GM21723 (cell line): ENCODE measurements at regions not wholly inside any gene's neighbourhood (a gene's known extent, or its start where the extent isn't known, plus 50 kb on each side); places are given as distances from the start of the nearest gene placed in this dataset.
"Not testable (repeated sequence)": the region's sequence is repeated elsewhere in the genome, so short reads cannot be mapped to it uniquely, and the experiment has no call there.

Experiments
- ATAC-seq: cut with Tn5 transposase; IDR thresholded peaks from one replicate; pipeline ENCODE4 v1.9.1; 2021; ENCODE audit warnings: mild to moderate bottlenecking, moderate library complexity; ENCODE audit not compliant: unreplicated experiment

- ATAC-seq = no peak
These were observed 336.9 kb downstream of the INSIG2 start for GRCh38 chr2:118425191-118425590.

DNA sequence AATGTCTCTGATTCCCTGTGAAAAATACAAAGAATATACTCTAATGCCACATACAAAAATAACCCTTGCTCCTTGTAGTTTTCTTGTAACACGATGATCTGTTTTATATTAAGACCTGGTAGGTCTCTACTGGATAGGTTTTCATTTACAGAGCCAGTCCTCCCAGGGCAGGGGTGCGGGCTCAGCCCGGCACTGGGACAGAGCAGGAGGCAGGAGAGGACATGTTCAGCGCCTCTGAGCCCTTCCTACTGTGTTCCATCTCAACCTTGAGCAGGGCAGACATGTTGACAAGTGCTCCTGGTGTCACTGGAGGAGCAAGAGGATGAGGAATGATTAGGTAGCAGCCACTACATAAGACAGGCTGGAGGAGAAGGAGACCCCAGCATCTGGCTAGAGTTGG lies 335.5 kb downstream of the INSIG2 start:
- no peak for ATAC-seq

DNA sequence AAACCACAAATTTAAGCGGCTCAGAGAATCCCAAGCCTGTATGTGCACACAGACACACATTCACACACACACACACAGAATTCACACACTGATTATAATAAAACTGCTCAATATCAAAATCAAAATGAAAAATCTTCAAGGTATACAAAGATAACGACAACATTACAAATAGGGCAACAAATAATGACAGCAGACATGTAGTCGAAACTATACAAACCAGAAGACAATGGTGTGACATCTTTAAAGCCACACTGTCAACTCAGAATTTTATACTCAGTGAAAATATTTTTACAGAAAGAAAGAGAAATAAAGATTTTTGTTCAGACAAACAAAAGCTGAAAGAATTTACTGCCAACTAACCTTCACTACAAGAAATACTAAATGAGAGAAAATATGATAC lies 333.4 kb downstream of the INSIG2 start:
- no peak for ATAC-seq

DNA sequence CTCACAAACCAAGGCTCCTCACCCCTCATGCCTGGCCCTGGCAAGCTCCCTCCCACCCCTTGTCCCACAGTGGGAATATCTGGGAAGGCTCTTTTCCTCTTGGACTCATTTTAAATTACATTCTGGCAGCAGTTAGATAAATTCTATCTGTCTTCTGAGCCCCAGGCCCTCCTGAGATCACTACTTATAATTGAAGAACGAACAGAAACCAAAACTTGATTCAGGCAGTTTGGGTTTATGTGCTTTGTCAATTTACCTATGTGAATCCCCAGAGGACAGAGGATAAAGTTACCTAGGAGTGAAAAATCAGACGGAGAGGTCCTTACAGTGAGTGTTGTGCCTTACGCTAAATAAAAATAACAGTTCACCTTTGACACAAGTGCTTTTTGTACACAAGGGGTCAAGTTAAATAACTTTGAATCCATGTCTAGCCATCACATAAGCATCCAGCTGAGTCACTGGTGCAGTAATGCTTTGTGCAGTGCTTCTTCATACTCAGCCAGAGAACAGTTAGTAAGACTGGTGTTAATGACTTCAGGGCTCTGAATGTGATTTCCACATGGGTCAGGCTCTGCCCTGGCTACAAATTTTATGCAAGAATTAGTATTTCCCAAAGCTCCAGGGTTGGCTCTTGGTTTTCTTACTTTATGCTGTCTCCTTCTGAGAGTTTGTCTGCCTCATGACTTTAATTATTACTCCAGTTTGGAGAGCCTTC lies 329.3 kb downstream of the INSIG2 start:
- no peak for ATAC-seq

GRCh38 chr2:118415186-118415585 lies 326.9 kb downstream of the INSIG2 start:
- ATAC-seq = not testable (repeated sequence)

- no peak for ATAC-seq
These were observed 315.6 kb downstream of the INSIG2 start for GRCh38 chr2:118403658-118404451.

DNA sequence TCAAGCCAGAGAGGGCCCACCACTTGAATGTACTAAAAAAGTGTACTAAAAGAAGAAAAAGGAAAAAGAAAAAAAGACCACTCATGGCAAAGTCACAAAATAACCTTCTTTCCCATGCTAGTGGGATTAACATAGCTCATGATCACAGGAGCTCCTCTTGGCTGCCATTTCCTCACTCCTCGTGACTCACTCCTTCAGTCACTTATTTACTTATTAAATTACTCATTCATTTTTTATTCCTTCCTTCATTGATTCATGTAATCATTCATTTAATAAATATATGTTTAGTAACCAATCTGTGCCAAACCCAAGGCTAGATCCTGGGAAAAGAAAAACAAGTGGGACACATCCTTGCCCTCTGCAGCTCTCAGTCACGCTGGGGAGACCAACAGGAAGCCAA lies 300.5 kb downstream of the INSIG2 start:
- ATAC-seq = no peak

DNA sequence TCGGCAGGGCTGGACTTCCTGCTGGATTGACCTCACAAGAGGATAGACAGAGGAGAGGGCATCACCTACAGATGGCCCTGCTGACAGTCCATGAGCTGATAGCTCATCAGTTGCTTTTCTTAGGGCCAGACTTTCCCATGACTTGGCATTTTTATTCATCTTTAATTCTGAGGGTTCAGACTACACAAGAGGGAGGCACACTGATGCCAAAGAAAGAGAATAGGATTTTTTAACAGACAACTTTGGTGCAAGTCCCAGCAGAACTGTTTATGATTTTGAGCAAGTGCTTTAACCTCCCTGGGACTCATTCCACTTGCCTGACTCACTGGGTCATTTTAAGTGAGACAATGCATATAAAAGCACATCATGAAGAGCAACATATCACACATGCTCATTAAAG lies 299.2 kb downstream of the INSIG2 start:
- no peak for ATAC-seq

GRCh38 chr2:118386641-118387302 lies 298.5 kb downstream of the INSIG2 start:
- no peak for ATAC-seq

- no peak for ATAC-seq
These were observed 292.8 kb downstream of the INSIG2 start for GRCh38 chr2:118380915-118381653.

- ATAC-seq = no peak
These were observed 287.7 kb downstream of the INSIG2 start for GRCh38 chr2:118375907-118376485.

DNA sequence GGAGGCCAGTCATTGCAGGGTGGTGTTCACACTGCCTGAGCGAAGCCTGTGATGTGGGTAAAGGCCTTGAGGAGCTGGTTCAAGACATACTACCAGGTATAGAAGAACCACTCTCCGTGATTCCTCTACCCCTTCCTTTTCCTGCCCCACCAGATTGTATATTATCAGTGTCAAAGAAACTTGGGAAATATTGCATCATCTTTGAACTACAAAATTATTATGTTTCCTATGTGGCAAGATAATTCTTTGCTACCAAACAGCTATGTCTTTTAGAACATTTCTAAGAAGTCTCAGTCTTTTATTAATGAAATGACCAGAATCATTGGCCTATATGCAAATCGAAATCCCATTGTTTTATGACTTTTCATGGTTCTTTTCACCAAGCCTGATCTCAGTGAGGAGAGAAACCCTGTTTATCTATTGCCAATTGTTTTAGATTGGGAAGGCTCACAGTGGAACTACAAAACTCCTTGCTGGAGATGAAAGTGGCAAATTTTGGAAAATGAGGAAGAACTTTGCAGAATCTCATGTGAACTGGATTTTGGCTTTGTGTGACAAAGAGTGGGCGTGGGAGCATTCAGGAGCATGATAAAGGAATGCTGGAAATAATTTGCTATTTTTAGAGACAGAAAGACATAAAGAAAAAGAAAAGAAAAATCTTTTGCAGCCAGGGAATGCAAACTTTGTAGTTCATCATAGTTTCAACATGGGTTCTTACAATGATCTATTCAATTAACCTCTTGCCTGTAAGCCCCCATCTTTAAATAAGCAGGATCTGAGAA lies 286.9 kb downstream of the INSIG2 start:
- ATAC-seq = no peak

DNA sequence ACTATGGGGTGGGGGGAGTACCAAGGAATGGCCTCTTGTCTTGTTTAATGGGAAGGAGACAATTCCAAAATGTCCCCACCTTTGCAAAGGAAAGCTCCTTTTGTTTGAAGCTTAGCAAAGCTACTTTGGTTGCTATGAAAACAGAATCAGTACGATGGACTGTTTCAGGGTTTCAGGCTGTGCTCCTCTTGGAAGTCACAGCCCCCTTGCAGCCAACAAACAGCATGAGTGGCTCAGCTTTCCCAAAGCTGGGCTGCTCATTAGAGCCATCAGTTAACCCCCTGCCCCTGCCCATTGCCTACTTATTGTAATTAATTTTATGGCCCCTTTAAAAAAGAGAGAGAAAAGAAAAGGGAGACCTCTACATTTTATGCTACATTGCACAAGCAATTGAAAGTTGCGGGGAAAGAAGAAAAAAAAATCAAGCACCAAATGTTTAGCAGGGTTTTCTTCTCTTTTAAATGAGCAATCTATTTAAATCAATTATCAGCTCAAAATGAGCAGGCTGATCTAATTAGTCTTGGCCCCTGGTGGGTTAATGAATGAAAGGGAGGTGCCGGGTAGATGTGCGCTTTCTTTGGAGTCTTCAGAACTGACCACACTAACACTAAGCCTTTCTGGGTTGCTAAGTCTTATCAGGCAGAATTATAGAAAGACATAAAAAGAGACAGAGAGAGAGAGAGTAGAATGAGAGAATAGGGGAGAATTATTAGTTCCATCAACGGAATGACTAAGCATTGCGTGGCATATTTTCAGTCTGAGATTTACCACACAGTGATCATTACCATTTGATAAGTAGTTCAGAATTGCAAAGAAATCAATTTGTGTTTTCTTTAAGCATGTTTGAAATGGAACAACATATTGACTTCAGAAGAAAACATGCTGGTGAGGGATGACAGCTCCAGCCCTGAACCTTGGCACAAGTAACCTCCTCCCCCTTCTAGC lies 284.9 kb downstream of the INSIG2 start:
- no peak for ATAC-seq

DNA sequence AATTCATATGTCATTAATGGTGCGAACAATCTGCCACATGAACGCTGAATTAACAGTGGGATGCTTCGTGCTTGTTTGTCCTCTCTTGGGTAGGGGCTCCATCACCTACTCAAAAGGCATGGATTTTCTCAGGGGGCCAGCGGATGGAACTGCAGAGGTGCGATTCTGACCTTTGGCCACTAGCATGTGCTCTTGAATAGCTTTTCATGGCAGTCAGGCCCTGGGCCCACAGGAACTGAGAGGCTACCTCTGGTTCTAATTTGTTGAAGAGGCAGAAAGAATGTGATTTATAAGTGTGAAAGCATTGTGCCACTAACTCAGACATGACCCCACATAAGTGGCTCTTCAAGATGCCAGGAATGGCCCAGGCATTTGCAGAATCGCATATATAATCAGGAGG lies 283.2 kb downstream of the INSIG2 start:
- no peak for ATAC-seq

GRCh38 chr2:118369521-118369920 lies 281.2 kb downstream of the INSIG2 start:
- ATAC-seq = not testable (repeated sequence)

GRCh38 chr2:118363604-118364003 lies 275.3 kb downstream of the INSIG2 start:
- ATAC-seq = no peak

GRCh38 chr2:118356051-118356450 lies 267.8 kb downstream of the INSIG2 start:
- ATAC-seq = no peak

GRCh38 chr2:118351796-118352195 lies 263.5 kb downstream of the INSIG2 start:
- ATAC-seq = no peak

- no peak for ATAC-seq
These were observed 262.4 kb downstream of the INSIG2 start for GRCh38 chr2:118350621-118351020.
